Inflammatory macrophage treated with lipopolysaccharide for 4 hours (primary cell): ENCODE measurements at regions not wholly inside any gene's neighbourhood (a gene's known extent, or its start where the extent isn't known, plus 50 kb on each side); places are given as distances from the start of the nearest gene placed in this dataset.
"Not testable (repeated sequence)": the region's sequence is repeated elsewhere in the genome, so short reads cannot be mapped to it uniquely, and the experiment has no call there.

ENCODE experiments used
- DNase-seq: peaks from one replicate; pipeline ENCODE4 v3.0.0-alpha.2; 2020

- peak; percentile 3 for DNase-seq
These were observed 2308.8 kb upstream of the ACO1 start for GRCh38 chr9:30075451-30076199.

DNA sequence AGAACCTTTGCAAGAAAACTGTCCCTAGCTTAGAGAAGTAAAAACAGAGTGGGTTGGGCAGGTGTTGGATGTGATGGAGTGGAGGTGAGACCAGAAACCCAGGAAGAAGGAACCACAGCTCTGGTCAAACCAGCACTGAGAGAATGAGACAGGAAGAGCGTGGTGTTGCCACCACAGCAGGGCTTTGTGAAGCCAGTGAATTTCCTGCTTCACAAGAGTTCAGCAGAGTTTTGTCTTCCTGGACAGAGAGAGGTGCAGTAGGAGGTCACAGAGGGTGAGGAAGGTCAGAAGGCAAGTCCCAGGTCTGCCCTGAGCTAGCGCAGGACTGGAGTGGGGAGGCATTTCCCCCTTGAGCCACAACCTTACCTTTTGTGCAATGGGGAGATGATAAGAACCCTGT is 2306.2 kb upstream of the ACO1 start:
- DNase-seq: no peak

GRCh38 chr9:30089428-30089827 is 2295.0 kb upstream of the ACO1 start:
- no peak for DNase-seq

GRCh38 chr9:30103647-30104394 is 2280.6 kb upstream of the ACO1 start:
- no peak for DNase-seq

DNA sequence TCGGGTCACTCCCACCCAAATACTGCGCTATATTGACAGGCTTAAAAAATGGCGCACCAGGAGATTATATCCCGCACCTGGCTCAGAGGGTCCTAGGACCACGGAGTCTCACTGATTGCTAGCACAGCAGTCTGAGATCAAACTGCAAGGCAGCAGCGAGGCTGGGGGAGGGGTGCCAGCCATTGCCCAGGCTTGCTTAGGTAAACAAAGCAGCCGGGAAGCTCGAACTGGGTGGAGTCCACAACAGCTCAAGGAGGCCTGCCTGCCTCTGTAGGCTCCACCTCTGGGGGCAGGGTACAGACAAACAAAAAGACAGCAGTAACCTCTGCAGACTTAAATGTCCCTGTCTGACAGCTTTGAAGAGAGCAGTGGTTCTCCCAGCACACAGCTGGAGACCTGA is 2277.3 kb upstream of the ACO1 start:
- DNase-seq: not testable (repeated sequence)

DNA sequence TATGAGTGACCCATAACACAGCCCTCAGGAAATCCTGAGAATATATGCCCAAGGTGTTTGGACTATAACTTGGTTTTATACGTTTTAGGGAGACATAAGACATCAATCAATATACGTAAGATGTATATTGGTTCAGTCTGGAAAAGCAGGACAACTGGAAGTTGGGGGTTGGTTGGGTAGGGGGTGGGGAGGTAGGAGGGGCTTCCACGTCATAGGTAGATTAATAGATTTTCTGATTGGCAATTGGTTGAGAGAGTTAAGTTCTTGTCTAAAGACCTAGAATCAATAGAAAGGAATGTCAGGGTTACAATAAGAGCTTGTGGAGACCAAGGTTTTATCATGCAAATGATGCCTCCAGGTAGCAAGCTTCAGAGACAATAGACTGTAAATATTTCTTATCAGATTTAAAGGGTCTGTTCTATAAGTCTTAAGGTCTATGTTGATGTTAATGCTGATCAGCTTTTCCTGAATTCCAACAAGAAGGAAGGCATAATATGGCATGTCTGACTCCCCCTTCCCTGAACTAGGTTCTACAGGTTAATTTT is 2267.7 kb upstream of the ACO1 start:
- no peak for DNase-seq

- no peak for DNase-seq
These were observed 2263.8 kb upstream of the ACO1 start for GRCh38 chr9:30120666-30121065.

DNA sequence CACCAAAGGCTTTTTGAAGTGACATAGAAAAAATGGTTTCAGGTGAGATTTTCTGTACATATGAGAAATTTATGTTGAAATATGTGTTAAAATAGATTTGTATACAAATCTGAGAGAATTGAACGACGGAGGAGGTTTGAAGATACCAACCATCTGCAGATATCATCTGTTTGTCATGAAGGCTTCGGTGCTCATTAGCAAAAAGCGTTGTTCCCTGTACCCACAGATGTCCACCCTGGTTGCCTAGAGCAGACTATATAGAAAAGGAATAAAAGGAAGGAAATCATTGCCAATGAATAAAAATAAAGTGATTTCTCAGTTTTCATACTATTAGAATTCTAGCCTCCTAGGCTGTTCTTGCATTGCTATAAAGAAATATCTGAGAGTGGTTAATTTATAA is 2262.8 kb upstream of the ACO1 start:
- DNase-seq: no peak

- no peak for DNase-seq
These were observed 2258.6 kb upstream of the ACO1 start for GRCh38 chr9:30125881-30126280.

DNA sequence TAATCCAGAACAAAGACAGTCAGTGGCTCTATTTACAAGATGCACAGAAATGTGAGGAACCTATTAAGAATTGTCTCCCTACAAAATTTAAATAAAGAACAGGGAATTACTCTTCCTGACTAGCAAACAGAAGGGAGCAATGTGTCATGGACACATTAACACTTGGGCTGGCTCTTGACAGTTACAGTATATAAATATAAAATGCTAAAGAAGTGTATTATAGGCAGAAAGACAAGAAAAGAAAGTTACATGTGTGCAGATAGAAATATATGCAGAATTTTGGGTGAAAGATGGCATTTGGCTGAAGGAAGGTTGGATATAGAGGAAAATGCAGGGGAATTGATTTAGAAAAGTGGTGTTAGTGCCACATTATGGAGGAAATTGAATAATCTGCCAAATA is 2257.1 kb upstream of the ACO1 start:
- no peak for DNase-seq

DNA sequence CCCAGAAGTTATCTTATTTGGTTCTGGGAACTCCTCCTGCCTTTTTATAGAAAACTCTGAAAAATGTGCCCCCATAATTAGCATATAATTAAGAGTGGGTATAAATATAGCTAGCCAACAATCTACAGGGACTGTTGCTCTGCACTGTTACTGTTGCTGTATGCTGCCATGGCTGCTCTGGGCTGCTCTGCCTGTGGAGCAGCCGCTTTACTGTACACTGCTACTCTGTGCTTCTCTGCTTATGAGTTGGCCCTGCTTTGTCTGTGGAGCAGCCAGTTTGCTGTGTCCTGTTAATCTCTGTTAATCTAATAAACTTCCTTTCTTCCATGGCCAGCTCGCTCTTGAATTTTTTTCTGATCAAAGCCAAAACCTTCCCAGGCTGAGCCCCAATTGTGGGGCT is 2244.0 kb upstream of the ACO1 start:
- no peak for DNase-seq

GRCh38 chr9:30160570-30160969 is 2223.9 kb upstream of the ACO1 start:
- DNase-seq: no peak

GRCh38 chr9:30172206-30172605 is 2212.2 kb upstream of the ACO1 start:
- no peak for DNase-seq

DNA sequence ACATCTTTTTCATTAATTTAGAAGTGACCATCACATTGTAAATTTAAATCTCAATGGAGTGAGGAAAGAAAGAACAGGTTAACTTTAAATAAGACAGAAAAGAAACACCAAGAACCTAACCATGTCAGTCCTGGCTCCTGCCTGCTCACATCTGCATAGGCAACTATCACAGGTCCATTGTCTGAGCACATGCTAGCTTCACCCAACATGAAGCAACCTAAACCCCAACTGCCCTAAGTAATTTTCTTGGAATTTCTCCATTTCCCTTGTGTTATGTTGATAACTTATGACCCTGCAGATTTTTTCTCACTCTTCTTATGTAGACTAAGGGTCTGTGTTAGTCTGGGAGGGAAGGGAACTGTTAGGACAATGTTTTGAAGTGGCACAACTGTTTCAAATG is 2205.8 kb upstream of the ACO1 start:
- no peak for DNase-seq

DNA sequence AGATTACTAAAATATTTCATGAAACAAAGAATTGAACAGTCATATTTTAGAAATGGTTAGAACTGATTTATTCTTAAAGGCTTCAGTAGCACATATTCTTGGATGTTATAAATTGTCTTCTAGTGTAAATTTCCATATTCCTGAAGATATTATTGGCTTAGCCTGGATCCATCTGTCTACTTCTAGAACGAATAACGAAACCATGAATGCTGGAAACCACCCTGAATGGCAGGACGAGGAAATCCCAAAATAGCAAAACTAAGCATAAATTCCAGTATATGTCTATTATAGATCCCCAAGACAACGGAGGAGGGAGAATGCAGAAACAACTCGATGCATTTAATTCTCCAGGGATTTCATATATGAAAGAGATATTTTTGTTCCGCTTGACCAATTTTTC is 2191.0 kb upstream of the ACO1 start:
- DNase-seq: no peak

DNA sequence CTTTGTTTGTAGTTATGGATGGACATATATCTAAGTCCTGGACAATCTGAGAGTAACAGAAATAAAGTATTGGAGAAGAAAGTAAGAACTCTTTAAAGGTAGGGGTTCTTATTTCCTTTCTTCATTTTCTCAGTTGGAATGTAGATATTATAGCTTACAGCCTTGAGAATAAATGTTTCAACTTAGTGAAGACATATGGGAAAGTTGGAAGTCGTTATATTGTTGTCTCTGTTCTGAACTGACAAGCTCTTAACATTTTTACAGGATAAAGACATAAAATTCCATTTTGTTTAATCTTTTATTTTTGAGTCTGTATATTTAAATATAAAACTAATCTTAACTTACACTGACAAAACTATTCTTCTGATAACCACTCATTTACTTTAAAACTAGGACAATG is 2187.5 kb upstream of the ACO1 start:
- DNase-seq: no peak

DNA sequence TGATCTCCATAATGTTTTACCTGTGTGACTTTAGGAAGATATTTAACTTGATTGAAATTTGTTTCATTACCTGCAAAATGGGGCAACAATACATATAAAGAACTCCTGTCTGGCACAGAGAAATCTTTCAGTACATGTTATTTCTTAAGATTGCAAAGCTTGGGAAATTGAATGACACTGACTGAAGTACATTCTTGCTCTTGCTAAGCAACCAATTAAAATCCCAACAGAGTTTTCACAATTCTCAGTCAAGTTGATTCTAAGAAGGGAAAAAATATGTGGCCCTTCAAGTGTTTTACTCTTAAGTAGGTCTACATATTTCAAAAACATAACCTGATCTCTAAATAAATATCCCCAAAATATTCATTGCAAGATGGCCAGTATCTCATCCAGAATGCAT is 2187.0 kb upstream of the ACO1 start:
- no peak for DNase-seq

DNA sequence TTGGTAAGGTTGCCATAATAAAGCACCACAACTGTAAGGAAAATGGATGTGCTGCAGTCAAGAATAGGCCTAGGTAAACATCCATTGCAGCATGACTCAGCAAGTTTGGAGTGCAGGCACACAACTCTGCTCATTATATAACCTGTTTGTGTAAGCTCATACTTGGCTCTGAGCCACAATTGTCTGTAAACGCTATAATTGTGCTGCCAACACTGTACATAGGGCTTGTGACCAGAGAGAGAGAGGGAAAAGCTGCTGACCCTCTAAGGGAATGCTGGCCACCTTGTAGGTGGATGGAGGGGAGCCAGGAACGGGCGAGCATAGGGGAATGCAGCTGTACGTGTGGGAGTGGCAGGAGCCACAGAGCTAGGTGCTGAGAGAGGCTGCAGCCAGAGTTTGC is 2186.5 kb upstream of the ACO1 start:
- DNase-seq: no peak

GRCh38 chr9:30198463-30199309 is 2185.8 kb upstream of the ACO1 start:
- DNase-seq: no peak

DNA sequence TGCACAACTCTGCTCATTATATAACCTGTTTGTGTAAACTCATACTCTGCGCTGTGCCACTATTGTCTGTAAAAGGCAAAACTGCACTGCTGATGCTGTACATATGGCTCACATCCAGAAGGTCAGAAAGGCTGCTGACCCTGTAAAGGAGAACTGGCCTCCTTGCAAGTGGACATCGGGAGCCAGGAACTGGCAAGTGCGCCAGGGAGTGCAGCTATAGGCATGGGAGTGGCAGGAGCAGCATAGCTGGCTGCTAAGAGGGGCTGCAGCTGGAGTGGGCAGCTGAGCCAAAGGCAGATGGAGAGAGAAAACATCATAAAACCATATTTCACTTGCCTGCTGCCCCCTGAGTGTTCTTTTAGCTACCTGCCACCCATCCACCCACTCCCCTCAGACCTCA is 2183.4 kb upstream of the ACO1 start:
- DNase-seq: no peak

- no peak for DNase-seq
These were observed 2149.4 kb upstream of the ACO1 start for GRCh38 chr9:30235068-30235467.

- no peak for DNase-seq
These were observed 2148.9 kb upstream of the ACO1 start for GRCh38 chr9:30235564-30235963.

DNA sequence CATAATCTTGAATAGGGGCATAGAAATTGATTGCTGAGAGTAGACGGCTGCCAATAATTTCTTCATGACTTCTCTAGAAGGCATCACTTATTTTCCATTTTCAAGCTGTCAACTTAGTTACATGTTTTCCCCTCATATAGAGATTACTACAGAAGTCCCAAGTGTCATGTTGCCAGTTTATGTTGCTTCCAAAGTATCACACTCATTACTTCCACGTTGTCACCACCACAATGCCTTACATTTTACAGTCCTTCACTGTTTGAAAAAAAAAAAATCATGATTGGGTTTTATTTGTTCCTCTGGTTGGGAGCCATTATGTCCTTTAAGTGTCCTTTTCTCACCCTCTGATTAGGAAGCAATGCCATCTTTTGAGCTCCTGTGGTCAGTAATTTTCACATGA is 2144.6 kb upstream of the ACO1 start:
- no peak for DNase-seq
